Uterus (tissue), 2 donors: ENCODE measurements at regions not wholly inside any gene's neighbourhood (a gene's known extent, or its start where the extent isn't known, plus 50 kb on each side); places are given as distances from the start of the nearest gene placed in this dataset.

ENCODE experiments used
- POLR2A ChIP-seq, 2 donors: fragments of 450-650 bp; IDR thresholded peaks; one replicate each; pipeline ENCODE4 v1.6.1; 2016; ENCODE audit warnings: antibody characterized with exemption in 2 of 2, mild to moderate bottlenecking in 1 of 2, moderate library complexity in 1 of 2
- TF ChIP-seq, protein P1 (sequence below), 4 experiments: fragments of 200-600 bp in 2 of 4; fragments of 450-650 bp in 2 of 4; sonication (generic) in 2 of 4; IDR thresholded peaks; one replicate each; pipeline ENCODE4 v1.5.1; 2016 to 2019; ENCODE audit warnings: antibody characterized with exemption in 4 of 4, mild to moderate bottlenecking in 2 of 4, moderate library complexity in 1 of 4

- TF ChIP-seq, protein P1, sequence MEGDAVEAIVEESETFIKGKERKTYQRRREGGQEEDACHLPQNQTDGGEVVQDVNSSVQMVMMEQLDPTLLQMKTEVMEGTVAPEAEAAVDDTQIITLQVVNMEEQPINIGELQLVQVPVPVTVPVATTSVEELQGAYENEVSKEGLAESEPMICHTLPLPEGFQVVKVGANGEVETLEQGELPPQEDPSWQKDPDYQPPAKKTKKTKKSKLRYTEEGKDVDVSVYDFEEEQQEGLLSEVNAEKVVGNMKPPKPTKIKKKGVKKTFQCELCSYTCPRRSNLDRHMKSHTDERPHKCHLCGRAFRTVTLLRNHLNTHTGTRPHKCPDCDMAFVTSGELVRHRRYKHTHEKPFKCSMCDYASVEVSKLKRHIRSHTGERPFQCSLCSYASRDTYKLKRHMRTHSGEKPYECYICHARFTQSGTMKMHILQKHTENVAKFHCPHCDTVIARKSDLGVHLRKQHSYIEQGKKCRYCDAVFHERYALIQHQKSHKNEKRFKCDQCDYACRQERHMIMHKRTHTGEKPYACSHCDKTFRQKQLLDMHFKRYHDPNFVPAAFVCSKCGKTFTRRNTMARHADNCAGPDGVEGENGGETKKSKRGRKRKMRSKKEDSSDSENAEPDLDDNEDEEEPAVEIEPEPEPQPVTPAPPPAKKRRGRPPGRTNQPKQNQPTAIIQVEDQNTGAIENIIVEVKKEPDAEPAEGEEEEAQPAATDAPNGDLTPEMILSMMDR (IDR thresholded peaks at IDR 0.05): no peak
- no peak for TF ChIP-seq POLR2A (IDR thresholded peaks at IDR 0.05)
These were observed 105.9 kb upstream of the FOXC1 start for GRCh38 chr6:1503811-1504210.
